Activated CD4-positive, alpha-beta T cell treated with anti-CD3 and anti-CD28 coated beads for 36 hours (primary cell): ENCODE measurements at regions not wholly inside any gene's neighbourhood (a gene's known extent, or its start where the extent isn't known, plus 50 kb on each side); places are given as distances from the start of the nearest gene placed in this dataset.
"Not testable (repeated sequence)": the region's sequence is repeated elsewhere in the genome, so short reads cannot be mapped to it uniquely, and the experiment has no call there.

Experiments used
- ATAC-seq: fragments of 200-7000 bp; cut with Tn5 transposase; one replicate; pipeline ENCODE4 v1.10.0; 2021; ENCODE audit warnings: mild to moderate bottlenecking, moderate library complexity
- CTCF ChIA-PET: fragments of 350-600 bp; sonication (Branson Sonifier 250); formaldehyde crosslinking; loops from one replicate; lab custom pipeline; 2021; ENCODE audit warnings: antibody characterized with exemption; lab: Charles Lee
- POLR2A ChIA-PET: fragments of 350-600 bp; sonication (Branson Sonifier 250); formaldehyde crosslinking; loops from one replicate; lab custom pipeline; 2021; ENCODE audit warnings: antibody characterized with exemption, inconsistent platforms; lab: Charles Lee
- DNase-seq: peaks from one replicate; pipeline ENCODE4 v3.0.0-alpha.2; 2020
- H3K27ac Mint-ChIP-seq: one replicate; pipeline ENCODE4 v1.8.0; 2021; ENCODE audit warnings: mixed read lengths
- H3K27me3 Mint-ChIP-seq: one replicate; pipeline ENCODE4 v1.8.0; 2021; ENCODE audit warnings: mixed read lengths
- H3K36me3 Mint-ChIP-seq: one replicate; pipeline ENCODE4 v1.8.0; 2021; ENCODE audit warnings: low read depth, mixed read lengths
- H3K4me1 Mint-ChIP-seq: one replicate; pipeline ENCODE4 v1.8.0; 2021; ENCODE audit warnings: mixed read lengths
- H3K4me3 Mint-ChIP-seq: one replicate; pipeline ENCODE4 v1.8.0; 2021; ENCODE audit warnings: mild to moderate bottlenecking, moderate library complexity, mixed read lengths
- H3K9me3 Mint-ChIP-seq: one replicate; pipeline ENCODE4 v1.8.0; 2021; ENCODE audit warnings: low read depth, mixed read lengths
- intact Hi-C, 2 experiments: fragments of 100-400 bp; cut with DNase I in 1 of 2; cut with micrococcal nuclease in 1 of 2; formaldehyde crosslinking; loops; one replicate each; pipeline versions ENCODE4 v1.14.2 to v1.15.1; 2022 to 2024; cut with DNase I, micrococcal nuclease

DNA sequence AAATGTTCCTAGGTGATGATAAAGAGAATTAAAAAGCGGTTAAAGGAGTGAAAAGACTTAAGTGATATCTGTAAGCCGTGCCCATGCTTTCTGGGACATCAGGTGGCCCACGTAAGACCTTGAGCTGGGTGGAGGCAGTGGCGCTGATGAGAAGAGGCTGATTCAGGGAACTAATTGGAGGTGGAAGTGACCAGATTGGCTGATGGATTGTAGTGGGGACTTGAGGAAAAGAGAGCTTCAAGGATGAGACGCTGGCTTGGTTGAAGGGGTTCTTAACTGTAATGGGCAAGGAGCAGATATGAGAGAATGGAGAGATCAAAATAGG lies 69.1 kb upstream of the EP300 start:
- Mint-ChIP-seq H3K9me3 (no peaks in the 10 kb centered on the region), H3K27me3 (peaks cover 2% of the 10 kb centered on the region), H3K4me1 (peaks cover 14% of the 10 kb centered on the region), H3K4me3 (peak overlapping the region; percentile 91), H3K27ac (no peak overlapping the region), H3K36me3 (no peaks in the 10 kb centered on the region)
- DNase-seq (no peak), ATAC-seq (no peak)
- POLR2A ChIA-PET: interaction anchor here (0.9 kb wide), 1 partner anchor 71 kb away, joined by 3 read pairs; no protein-coding TSS in a partner anchor
- CTCF ChIA-PET: interaction anchor here (1.0 to 1.6 kb wide), 2 partner anchors 9 to 45 kb away, joined by 3 to 5 read pairs; no protein-coding TSS in a partner anchor
- intact Hi-C loops: loop anchor here in 1 of 2 experiments (2.0 to 5.0 kb wide), 3 partner anchors 84 to 358 kb away; partner anchors contain the start of gene TEF

DNA sequence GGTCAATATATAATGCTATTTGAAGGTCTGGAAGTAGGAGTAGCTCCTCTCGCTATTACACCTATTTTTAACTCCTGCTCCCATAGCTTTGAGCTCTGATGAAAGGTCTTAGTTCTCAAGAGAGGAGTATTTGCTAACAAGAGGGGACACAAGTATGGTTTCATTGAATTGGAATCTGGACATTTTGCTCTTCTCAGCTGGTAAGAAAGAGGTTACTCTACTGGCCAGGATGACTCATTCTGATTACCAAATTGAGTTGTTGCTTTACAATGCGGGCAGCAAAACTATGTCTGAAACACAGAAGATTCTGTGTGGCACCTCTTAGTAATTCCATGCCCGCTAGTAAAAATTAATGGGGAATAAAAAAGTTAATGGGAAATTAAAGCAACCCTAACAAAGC lies 63.6 kb upstream of the EP300 start:
- no peak overlapping the region for H3K4me3 Mint-ChIP-seq
- no peaks in the 10 kb centered on the region for H3K4me1 Mint-ChIP-seq
- H3K9me3 Mint-ChIP-seq: no peaks in the 10 kb centered on the region
- no peaks in the 10 kb centered on the region for H3K27me3 Mint-ChIP-seq
- POLR2A ChIA-PET: interaction anchor here (0.6 kb wide), 1 partner anchor 31 kb away, joined by 3 read pairs; no protein-coding TSS in a partner anchor
- DNase-seq (no peak), ATAC-seq (no peak)
- H3K27ac Mint-ChIP-seq: no peak overlapping the region
- no peaks in the 10 kb centered on the region for H3K36me3 Mint-ChIP-seq
- intact Hi-C loops: no loop called here
- CTCF ChIA-PET: interaction anchor here (0.9 kb wide), 1 partner anchor 9 kb away, joined by 3 read pairs; no protein-coding TSS in a partner anchor

DNA sequence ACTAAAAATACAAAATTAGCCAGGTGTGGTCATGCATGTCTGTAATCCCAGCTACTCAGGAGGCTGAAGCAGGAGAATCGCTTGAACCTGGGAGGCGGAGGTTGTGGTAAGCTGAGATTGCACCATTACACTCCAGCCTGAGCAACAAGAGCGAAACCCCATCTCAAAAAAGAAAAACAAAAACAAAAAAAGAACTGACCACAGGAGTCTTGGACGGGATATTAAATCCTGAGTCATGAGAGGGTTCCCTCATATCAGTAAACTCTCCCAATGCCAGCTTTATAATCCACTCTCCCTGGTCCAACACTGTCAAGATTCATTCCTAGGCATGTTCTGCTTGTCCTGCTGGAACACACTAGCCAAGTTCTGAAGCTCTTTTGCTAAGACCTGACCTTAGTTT lies 61.5 kb upstream of the EP300 start:
- ChIA-PET POLR2A (no interaction called here), CTCF (interaction anchor here (0.8 to 1.3 kb wide), 2 partner anchors 108 to 504 kb away, joined by 3 read pairs; no protein-coding TSS in a partner anchor)
- intact Hi-C loops: no loop called here
- H3K27me3 Mint-ChIP-seq: no peaks in the 10 kb centered on the region
- no peaks in the 10 kb centered on the region for H3K9me3 Mint-ChIP-seq
- no peaks in the 10 kb centered on the region for H3K4me1 Mint-ChIP-seq
- H3K36me3 Mint-ChIP-seq: no peaks in the 10 kb centered on the region
- no peak overlapping the region for H3K27ac Mint-ChIP-seq
- H3K4me3 Mint-ChIP-seq: no peak overlapping the region
- DNase-seq (no peak), ATAC-seq (no peak)

DNA sequence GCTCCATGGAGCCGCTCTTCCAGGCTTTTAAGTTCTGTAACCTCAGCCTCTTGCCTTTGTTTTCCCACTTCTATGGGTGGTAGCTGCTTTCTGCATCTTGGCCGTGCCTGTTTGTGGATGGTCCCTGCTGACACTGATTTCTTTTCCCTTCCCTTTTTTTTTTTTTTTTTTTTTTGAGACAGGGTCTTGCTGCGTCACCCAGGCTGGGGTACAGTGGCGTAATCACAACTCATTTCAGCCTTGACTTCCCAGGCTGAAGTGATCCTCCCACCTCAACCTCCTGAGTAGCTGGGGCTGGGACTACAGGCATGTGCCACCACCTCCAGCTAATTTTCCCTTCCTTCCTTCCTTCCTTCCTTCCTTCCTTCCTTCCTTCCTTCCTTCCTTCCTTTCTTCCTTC lies 57.7 kb upstream of the EP300 start:
- intact Hi-C loops: no loop called here
- no peak overlapping the region for H3K4me3 Mint-ChIP-seq
- H3K27me3 Mint-ChIP-seq: no peaks in the 10 kb centered on the region
- CTCF ChIA-PET: no interaction called here
- H3K4me1 Mint-ChIP-seq: no peaks in the 10 kb centered on the region
- ATAC-seq (no peak), DNase-seq (no peak)
- no peaks in the 10 kb centered on the region for H3K36me3 Mint-ChIP-seq
- POLR2A ChIA-PET: no interaction called here
- H3K9me3 Mint-ChIP-seq: no peaks in the 10 kb centered on the region
- no peak overlapping the region for H3K27ac Mint-ChIP-seq

DNA sequence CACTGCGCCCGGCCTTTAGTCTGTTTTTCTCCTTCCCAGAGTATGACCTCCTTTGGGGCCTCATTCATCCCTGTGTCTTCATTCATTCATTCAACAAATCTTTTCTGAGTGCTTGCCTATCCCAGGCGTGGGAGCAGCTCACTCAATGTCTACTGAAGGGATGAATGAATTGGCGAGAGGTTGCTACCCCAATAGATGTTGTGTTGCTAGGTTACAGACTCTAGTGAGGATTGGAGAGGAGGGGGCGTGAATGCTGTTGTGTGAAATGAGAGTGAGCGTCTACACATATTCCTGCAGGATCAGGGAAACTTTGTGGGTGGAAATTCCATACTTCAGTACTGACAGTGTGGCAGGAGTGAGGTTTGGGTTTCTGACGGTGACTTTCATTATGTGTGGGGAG lies 55.5 kb upstream of the EP300 start:
- CTCF ChIA-PET: interaction anchor here (0.5 kb wide), 1 partner anchor 266 kb away, joined by 3 read pairs; no protein-coding TSS in a partner anchor
- POLR2A ChIA-PET: no interaction called here

DNA sequence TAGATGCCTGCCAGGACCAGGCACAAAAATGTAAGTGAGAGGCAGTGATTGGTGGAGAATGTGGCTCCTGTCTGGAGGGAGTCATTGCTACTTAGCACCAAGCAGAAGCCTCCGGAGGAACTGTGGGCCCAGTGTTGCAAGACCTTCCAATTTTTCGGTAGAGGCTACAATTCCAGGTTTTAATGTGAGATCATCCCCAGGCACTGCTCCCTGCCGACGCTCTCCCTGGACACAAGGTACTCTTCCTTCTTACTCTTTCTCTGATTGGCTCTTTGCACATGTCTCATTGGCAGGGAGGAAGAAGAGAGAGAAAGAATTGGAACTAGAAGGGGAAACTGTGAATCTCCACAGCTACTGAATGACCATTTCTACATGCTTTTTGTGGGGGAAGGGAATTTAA lies 53.7 kb upstream of the EP300 start:
- ATAC-seq (no peak), DNase-seq (no peak)
- H3K9me3 Mint-ChIP-seq: no peaks in the 10 kb centered on the region
- intact Hi-C loops: no loop called here
- no peaks in the 10 kb centered on the region for H3K27me3 Mint-ChIP-seq
- H3K27ac Mint-ChIP-seq: no peak overlapping the region
- no peaks in the 10 kb centered on the region for H3K36me3 Mint-ChIP-seq
- ChIA-PET POLR2A (no interaction called here), CTCF (no interaction called here)
- no peaks in the 10 kb centered on the region for H3K4me1 Mint-ChIP-seq
- no peak overlapping the region for H3K4me3 Mint-ChIP-seq

More for the DNA sequence above, 55.5 kb upstream of the EP300 start:
- Mint-ChIP-seq H3K4me1 (no peaks in the 10 kb centered on the region), H3K27ac (no peak overlapping the region), H3K27me3 (no peaks in the 10 kb centered on the region), H3K4me3 (no peak overlapping the region), H3K36me3 (no peaks in the 10 kb centered on the region), H3K9me3 (no peaks in the 10 kb centered on the region)
- DNase-seq (no peak), ATAC-seq (no peak)
- intact Hi-C loops: no loop called here

DNA sequence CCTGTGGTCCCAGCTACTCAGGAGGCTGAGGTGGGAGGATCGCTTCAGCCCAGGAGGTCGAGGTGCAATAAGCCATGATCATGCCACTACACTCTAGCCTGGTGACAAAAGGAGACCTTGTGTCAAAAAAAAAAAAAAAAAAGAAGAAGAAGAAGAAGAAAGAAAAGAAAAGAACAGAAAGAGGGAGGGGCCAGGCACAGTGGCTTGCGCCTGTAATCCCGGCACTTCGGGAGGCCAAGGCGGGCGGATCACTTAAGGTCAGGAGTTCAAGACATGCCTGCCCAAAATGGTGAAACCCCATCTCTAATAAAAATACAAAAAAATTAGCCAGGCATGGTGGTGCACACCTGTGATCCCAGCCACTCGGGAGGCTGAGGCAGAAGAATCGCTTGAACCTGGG lies 52.8 kb upstream of the EP300 start:
- intact Hi-C loops, H3K27ac Mint-ChIP-seq, H3K9me3 Mint-ChIP-seq, CTCF ChIA-PET, H3K36me3 Mint-ChIP-seq, DNase-seq, H3K27me3 Mint-ChIP-seq, H3K4me3 Mint-ChIP-seq, POLR2A ChIA-PET, H3K4me1 Mint-ChIP-seq, ATAC-seq: not testable (repeated sequence)

DNA sequence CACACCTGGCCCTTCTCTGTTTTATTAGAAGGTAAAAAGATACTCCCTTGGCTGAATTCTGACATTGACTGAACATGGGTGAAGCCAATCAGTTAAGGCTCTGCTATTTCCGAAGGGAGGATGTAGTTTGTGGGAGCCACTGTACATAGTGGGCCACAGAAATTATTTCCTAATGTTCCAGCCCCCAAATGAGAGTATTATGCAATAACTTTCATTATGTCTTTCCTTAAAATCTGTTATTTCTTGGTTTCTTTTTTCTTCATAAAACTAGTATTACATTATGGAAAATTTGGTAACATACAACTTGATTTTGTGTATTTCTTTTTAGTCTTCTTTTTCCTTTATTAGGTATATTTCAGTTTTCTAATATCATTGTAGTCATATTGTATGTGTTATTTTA lies 51.9 kb upstream of the EP300 start:
- no peak for ATAC-seq
- no peak overlapping the region for H3K4me3 Mint-ChIP-seq
- ChIA-PET POLR2A (no interaction called here), CTCF (no interaction called here)
- H3K4me1 Mint-ChIP-seq: no peaks in the 10 kb centered on the region
- H3K27me3 Mint-ChIP-seq: no peaks in the 10 kb centered on the region
- no peaks in the 10 kb centered on the region for H3K9me3 Mint-ChIP-seq
- no peak overlapping the region for H3K27ac Mint-ChIP-seq
- intact Hi-C loops: no loop called here
- no peak for DNase-seq
- H3K36me3 Mint-ChIP-seq: no peaks in the 10 kb centered on the region

DNA sequence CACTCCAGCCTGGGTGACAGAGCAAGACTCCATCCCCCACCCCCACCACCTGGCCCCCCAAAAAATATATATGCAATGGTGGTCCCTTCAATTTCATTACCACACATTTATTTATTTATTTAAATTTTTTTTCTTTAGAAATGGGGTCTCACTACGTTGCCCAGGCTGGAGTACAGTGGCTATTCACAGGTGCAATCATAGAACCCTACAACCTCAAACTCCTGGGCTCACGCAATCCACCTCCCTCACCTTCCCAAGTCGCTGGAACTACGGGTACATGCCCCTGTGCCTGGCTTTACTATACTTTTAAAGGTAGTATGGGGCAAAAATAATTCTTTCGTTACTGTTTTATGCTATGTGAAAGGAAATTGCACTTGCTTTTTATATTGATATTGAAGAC lies 50.9 kb upstream of the EP300 start:
- DNase-seq (no peak), ATAC-seq (no peak)
- Mint-ChIP-seq H3K4me1 (no peaks in the 10 kb centered on the region), H3K27ac (no peak overlapping the region), H3K27me3 (no peaks in the 10 kb centered on the region), H3K4me3 (no peak overlapping the region), H3K9me3 (no peaks in the 10 kb centered on the region), H3K36me3 (no peaks in the 10 kb centered on the region)
- POLR2A ChIA-PET: no interaction called here
- CTCF ChIA-PET: no interaction called here
- intact Hi-C loops: no loop called here
